NK-92 treated with Interleukin-12 subunit alpha and Interleukin-12 subunit beta, amount 100 ng/mL, for 24 hours (cell line): ENCODE measurements at regions not wholly inside any gene's neighbourhood (a gene's known extent, or its start where the extent isn't known, plus 50 kb on each side); places are given as distances from the start of the nearest gene placed in this dataset.
"Not testable (repeated sequence)": the region's sequence is repeated elsewhere in the genome, so short reads cannot be mapped to it uniquely, and the experiment has no call there.

Source experiments
- DNase-seq: peaks from one replicate; lab custom pipeline; 2025; lab: John Stamatoyannopoulos, UW

DNA sequence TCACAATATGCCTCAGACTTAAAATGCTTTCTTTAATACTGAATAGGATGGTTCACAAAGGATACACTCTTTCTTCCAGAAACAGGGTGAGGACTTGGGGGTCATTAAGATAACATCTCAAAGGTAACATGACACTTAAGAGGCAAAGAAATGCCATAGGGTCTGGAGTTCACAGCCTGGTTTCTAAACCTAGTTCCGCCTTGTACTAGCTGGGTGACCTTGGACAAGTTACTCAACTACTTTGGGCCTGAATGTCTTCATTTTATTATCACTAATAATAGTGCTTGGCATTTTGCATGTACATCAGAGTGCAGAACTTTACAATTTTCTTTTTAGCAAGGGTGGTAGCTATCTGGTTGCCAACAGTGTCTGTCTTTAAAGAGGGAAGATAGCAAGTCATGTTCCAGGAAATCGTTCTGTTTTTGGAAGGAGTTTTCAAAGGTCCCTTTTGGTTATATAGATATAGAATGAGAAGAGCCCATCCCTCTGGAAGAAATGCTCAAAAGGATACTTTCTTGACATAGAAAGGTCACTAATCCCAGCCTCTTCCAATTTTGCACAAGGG, 257.8 kb downstream of the NUAK1 start:
- no peak for DNase-seq

DNA sequence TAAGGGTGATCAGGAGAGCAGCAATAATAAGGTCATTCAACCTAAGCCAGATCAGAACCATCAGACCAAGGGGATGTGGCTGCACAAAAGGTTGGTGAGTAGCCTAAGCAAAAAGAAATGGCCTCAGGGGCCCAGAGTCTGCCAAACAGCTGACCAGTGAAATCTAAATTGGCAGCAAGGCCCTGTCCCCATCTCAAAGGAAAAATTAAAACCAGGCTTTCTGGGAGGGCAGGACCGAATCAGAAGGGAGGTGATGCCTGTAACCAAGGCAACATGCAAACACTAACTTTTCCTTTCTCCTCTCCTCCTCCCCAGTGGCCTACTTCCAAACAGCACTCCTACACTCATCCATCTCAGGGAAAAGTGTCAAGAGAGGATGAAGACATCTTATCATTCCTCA, 256.4 kb downstream of the NUAK1 start:
- no peak for DNase-seq

DNA sequence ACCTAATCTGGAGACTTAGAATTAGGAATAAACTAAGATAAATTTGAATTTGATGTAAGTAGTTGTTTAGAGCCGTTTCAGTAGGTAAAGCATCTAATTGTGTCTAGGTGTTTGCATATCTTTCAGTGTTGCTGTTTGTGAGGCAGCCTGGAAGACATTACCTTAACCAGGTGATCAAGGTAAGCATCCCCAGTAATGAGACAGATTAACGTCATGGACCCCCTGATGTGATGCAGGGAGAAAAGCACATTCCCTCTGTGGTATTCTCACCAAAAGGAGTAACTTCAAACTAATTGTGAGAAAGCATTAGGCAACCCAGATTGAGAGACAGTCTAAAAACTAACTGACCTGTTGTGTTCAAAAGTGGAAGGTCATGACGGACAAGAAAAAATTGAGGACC, 251.6 kb downstream of the NUAK1 start:
- DNase-seq = no peak

- no peak for DNase-seq
Measured at GRCh38 chr12:105888696-105889095, 250.1 kb downstream of the NUAK1 start.

GRCh38 chr12:105892362-105892910, 246.3 kb downstream of the NUAK1 start:
- DNase-seq = no peak

GRCh38 chr12:105895197-105895832, 243.4 kb downstream of the NUAK1 start:
- DNase-seq = not testable (repeated sequence)

GRCh38 chr12:105897311-105897725, 241.4 kb downstream of the NUAK1 start:
- no peak for DNase-seq

- not testable (repeated sequence) for DNase-seq
Measured at GRCh38 chr12:105898271-105898670, 240.5 kb downstream of the NUAK1 start.

DNA sequence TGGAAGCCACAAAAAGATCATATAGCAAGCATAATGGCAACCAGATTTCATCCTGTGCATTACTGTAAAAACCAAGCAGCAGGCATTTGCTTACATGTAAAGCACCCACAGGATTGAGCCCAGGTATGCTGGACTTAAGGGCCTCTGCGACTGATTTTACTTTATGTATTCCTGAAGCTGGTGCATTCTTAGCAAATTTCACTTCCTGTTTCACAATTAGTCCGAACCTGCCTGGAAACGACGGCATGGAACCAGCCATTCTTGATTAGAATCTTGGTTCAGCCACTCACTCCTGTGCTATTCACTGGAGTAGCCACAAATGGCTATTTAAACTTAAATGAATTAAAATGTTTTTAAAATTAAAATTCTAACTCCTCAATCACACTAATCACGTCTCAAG, 239.2 kb downstream of the NUAK1 start:
- DNase-seq = no peak

GRCh38 chr12:105906561-105906960, 232.2 kb downstream of the NUAK1 start:
- no peak for DNase-seq

DNA sequence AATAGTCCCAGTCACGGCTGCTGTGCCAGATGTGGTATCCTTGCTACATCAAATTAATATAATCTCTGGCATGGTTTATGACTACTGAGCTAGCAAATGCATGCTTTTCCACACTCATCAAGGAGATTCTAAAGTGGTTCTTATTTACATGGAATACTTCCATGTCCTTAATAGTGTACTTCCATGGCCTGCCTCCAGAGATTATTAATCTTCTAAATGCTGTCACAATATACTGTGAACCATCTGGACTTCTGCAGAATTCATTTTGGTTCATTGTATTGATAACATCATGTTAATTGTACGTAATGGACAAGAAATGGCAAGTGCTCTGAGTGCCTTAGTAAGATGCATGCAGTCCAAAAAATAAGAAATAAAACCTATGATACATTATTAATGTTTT, 230.8 kb downstream of the NUAK1 start:
- DNase-seq = no peak

DNA sequence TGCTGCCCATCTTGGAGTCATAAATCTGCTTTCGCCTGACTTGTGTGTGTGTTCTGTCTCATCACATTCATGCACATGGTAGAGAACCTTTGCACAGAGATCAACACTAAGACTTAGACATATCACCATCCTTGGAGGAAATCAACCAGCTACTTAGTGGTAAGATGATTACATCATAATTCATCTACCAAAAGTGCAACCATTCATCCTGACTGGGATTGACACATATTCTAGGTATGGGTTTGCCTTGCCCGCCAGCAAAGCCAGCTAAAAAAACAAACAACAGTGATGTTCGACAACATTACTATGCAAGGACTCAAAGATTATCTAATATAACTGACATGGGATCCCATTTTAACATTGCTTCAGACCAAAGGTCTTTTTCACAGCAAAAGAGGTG, 228.7 kb downstream of the NUAK1 start:
- DNase-seq = no peak

GRCh38 chr12:105911966-105912365, 226.8 kb downstream of the NUAK1 start:
- DNase-seq = no peak

DNA sequence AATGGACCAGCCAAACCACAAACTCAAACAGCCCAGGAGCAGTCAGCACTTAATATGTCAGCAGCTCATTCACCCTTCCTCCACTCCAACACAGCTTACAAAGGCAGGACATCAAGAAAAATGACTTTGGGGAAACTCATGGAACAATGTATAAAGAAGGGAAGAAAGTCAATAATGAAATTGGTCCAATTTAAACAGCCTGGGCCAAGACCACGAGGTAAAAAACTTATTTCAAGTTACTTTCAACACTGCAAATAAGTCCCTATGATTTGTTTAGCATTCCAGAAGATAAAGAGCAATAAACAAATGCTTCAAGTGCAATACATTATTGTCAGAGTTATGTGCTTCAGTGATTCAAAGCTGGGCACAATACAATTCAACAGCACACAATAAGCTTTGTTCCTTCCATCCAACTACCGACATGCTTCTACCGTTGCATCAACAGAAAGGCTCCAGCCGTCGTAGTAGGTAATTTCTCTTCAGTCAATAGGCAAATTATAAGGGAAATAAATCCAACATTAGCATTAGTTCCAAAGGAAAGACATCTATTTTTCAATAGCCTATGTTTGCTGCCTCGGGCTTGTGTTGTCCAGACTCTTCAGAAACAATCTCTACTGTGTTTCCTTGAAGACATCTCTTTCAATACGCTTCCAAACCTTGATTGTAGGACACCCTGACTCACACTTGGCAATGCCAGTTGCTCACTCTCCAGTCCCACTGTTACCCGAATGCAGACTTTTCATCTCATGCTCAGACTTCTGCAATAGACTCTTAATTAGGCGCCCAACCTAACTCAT, 225.7 kb downstream of the NUAK1 start:
- no peak for DNase-seq

- DNase-seq = no peak
Measured at GRCh38 chr12:105915997-105916759, 222.6 kb downstream of the NUAK1 start.

GRCh38 chr12:105916760-105917039, 222.1 kb downstream of the NUAK1 start:
- DNase-seq = no peak

DNA sequence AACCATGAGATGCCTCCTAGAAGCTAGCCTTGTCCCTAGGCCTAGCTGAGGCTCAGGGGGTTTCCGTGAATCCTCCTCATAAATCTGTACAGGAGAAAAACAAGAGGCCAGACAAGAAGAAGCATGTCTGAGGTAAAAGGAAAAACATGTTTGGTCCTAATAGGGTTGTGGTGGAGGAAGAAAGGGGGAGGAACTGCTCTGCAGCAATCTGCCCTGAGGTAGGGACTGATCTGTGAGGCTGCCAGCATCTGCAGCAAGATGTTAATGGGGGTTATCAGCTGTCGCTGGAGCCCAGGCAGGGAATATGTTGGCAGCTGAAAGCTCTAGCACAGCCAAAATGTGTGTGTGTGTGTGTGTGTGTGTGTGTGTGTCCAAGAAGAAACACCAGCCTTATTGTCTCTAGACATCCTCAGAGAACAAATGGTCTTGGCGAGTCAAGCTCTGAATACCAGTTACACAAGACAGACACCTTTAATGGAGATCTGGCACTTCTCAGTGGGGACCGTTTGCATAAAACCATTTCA, 218.5 kb downstream of the NUAK1 start:
- DNase-seq = no peak

- DNase-seq = no peak
Measured at GRCh38 chr12:105921055-105921454, 217.7 kb downstream of the NUAK1 start.

DNA sequence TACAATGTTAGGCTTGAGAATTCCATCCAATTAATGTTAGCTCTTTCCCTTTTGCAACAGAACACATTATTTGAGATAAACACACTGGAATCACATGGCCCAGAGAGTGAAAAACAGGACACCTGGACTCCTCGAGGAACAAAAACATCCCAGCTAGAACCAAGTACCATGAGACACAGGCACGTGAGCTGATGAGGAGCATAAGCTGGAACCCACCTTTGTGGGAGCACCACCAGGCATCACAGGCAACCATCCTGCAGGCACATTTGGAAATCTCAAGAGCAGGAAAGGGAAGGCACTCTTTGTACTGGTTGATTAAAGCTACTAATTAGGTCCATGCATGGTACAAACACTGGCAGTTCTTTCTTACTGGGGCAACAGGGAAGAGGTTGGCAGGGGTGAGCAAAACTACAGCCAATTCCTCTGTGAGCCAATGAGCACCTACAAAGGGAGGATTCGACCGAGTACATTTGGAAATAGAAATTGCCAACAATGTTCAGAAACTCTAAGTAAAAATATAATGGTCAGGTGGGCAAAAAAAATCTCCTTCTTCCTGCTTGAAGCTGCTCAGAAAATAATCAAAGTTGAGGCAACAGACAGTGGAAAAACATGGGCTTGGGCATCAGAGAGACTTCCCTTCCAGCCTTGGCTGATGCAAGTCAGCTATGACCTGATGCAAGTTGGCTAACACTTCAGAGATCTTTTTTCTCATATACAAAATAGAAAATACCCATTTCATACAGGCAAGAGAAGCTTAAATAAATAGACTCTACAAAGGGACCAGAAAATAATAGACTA, 216.7 kb downstream of the NUAK1 start:
- no peak for DNase-seq

- DNase-seq = no peak
Measured at GRCh38 chr12:105922670-105923102, 216.1 kb downstream of the NUAK1 start.

DNA sequence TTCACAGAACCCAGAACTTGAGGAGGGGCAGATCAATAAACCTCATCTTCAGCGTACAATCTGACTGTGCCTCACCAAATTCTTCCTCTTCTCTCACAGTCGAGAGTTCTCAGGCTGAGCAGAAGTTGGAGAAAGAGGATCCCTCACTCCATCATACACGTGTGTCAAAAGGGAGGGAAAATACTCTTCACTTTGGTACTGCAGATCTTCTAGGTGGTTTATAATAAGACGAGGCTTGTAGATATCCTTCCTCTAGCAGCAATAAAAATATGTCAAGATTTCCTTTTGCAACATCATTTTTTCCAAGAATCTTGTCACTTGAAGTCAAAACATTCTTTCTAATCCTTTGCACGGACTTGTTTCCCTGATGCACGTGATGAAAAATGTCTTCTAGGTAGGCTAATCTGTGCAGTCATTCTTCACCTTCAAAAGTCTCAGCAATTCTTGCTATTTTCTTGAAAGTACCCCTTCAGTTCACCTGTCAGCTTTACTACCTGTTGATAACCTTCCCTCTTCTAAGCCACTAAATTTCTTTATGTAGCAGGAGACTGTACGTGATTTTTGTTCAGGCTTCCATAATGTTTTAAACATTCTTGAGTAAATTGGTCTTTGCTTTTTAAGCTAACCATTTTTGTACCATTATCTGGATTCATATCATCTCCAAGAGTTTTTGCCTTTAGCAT, 214.1 kb downstream of the NUAK1 start:
- DNase-seq = no peak
